HepG2 (cell line): ENCODE measurements at regions not wholly inside any gene's neighbourhood (a gene's known extent, or its start where the extent isn't known, plus 50 kb on each side); places are given as distances from the start of the nearest gene placed in this dataset.
A peak's percentile ranks its signal among the peaks of the same experiment; 100 is the strongest.

Source experiments
- ATAC-seq: fragments of 200-7000 bp; cut with Tn5 transposase; 3 replicates; pipeline ENCODE4 v1.9.1; 2020; ENCODE audit warnings: mild to moderate bottlenecking, moderate library complexity
- BruUV-seq: library from RNA; stranded (reverse); fragments of 400-500 nt; replicated peaks from 2 replicates; lab custom pipeline; 2021; lab: Mats Ljungman, UMichigan
- CTCF ChIA-PET: fragments of 300-600 bp; formaldehyde crosslinking; extraction: SDS; loops from one replicate; lab custom pipeline; 2021; ENCODE audit warnings: low total read pairs, inconsistent platforms, low intra/inter-chr PET ratio; lab: Yijun Ruan, JAX
- POLR2A ChIA-PET: fragments of 350-600 bp; sonication (Branson Sonifier 250); formaldehyde crosslinking; loops from one replicate; lab custom pipeline; 2020; ENCODE audit warnings: antibody characterized with exemption, inconsistent platforms; lab: Yijun Ruan, JAX
- DNase-seq: peaks from one replicate; pipeline ENCODE4 v3.0.0-alpha.2; 2015; ENCODE audit warnings: low spot score
- FAIRE-seq: peaks from 3 replicates; lab custom pipeline; 2011; peaks lifted over from hg19 to GRCh38; lab: Jason Lieb, UNC
- H2AFZ ChIP-seq: one replicate; pipeline ENCODE4 v1.6.1; 2011; ENCODE audit warnings: low read length, inconsistent platforms
- H3K27ac ChIP-seq: fragments of 300-600 bp; 3 replicates; pipeline ENCODE4 v1.8.0; 2011; ENCODE audit warnings: mixed run types, mild to moderate bottlenecking, mixed read lengths, low read length, inconsistent platforms; ENCODE audit not compliant: insufficient read depth; ENCODE audit errors: extremely low read length
- H3K27me3 ChIP-seq, 2 experiments: fragments of 200-600 bp in 1 of 2; 2 replicates in 1 of 2; 3 replicates in 1 of 2; pipeline versions ENCODE4 v1.6.0 to v1.8.0; 2011; ENCODE audit warnings: low read length in 2 of 2, mild to moderate bottlenecking in 2 of 2, moderate library complexity in 2 of 2, inconsistent platforms in 1 of 2; ENCODE audit not compliant: insufficient read depth in 2 of 2, control insufficient read depth in 1 of 2
- H3K36me3 ChIP-seq, 2 experiments: fragments of 200-600 bp in 1 of 2; replicated peaks in 1 of 2; 2 replicates in 1 of 2; 3 replicates in 1 of 2; pipeline versions ENCODE4 v1.5.1 to v1.8.0; 2011; ENCODE audit warnings: low read length in 2 of 2, inconsistent platforms in 1 of 2; ENCODE audit not compliant: insufficient read depth in 2 of 2, control insufficient read depth in 1 of 2
- H3K4me1 ChIP-seq: 2 replicates; pipeline ENCODE4 v1.5.1; 2012; ENCODE audit warnings: low read length, inconsistent platforms; ENCODE audit not compliant: insufficient read depth
- H3K4me2 ChIP-seq: 2 replicates; pipeline ENCODE4 v1.6.0; 2011; ENCODE audit warnings: low read depth, low read length, inconsistent platforms
- H3K4me3 ChIP-seq, 3 experiments: fragments of 200-600 bp in 1 of 3; sonication (generic), shearing (Covaris generic) in 1 of 3; replicated peaks in 1 of 3; 2 replicates each; pipeline ENCODE4 v1.5.1; 2011 to 2016; ENCODE audit warnings: low read length in 3 of 3, inconsistent platforms in 2 of 3, low read depth in 2 of 3, mild to moderate bottlenecking in 2 of 3, control low read depth in 1 of 3, mixed read lengths in 1 of 3; ENCODE audit not compliant: insufficient read depth in 1 of 3
- H3K79me2 ChIP-seq: one replicate; pipeline ENCODE4 v1.6.1; 2011; ENCODE audit warnings: low read length, inconsistent platforms; ENCODE audit not compliant: insufficient read depth
- H3K9ac ChIP-seq: 2 replicates; pipeline ENCODE4 v1.6.0; 2011; ENCODE audit warnings: mild to moderate bottlenecking, low read depth, low read length, inconsistent platforms; ENCODE audit not compliant: insufficient read depth
- H3K9me3 ChIP-seq: 2 replicates; pipeline ENCODE4 v1.5.1; 2012; ENCODE audit warnings: mild to moderate bottlenecking, low read length
- H4K20me1 ChIP-seq: 2 replicates; pipeline ENCODE4 v1.6.0; 2011; ENCODE audit warnings: inconsistent platforms, mild to moderate bottlenecking, low read length, moderate library complexity; ENCODE audit not compliant: insufficient read depth
- CEBPB ChIP-seq: IDR thresholded peaks from 2 replicates; pipeline ENCODE4 v1.6.1; 2011; ENCODE audit warnings: low read depth, low read length, improper control_type of control experiment, borderline replicate concordance
- CSRNP2 ChIP-seq: sonication (generic); formaldehyde crosslinking; conservative IDR thresholded peaks from 2 replicates; pipeline ENCODE4 v1.8.0; 2022; ENCODE audit warnings: low read depth, missing genetic modification reagents
- HNF1A ChIP-seq, 2 experiments: sonication (generic) in 1 of 2; formaldehyde crosslinking in 1 of 2; IDR thresholded peaks; 2 replicates each; pipeline versions ENCODE4 v1.4.0 to v1.6.1; 2016 to 2020; ENCODE audit warnings: borderline replicate concordance in 1 of 2, low read depth in 1 of 2, mild to moderate bottlenecking in 1 of 2, missing genetic modification reagents in 1 of 2
- HNRNPH1 ChIP-seq: fragments of 200-400 bp; formaldehyde crosslinking; optimal IDR thresholded peaks from 2 replicates; pipeline ENCODE3; 2017; ENCODE audit warnings: mild to moderate bottlenecking, low read depth, low read length
- JARID2 ChIP-seq: sonication (generic); formaldehyde crosslinking; IDR thresholded peaks from 2 replicates; pipeline ENCODE4 v1.8.1; 2023; ENCODE audit warnings: missing genetic modification reagents, inconsistent platforms; ENCODE audit not compliant: insufficient replicate concordance
- KLF15 ChIP-seq: sonication (generic); formaldehyde crosslinking; IDR thresholded peaks from 2 replicates; pipeline ENCODE4 v1.8.1; 2023; ENCODE audit warnings: borderline replicate concordance, mild to moderate bottlenecking, inconsistent platforms, missing genetic modification reagents, mixed read lengths
- MTF1 ChIP-seq: sonication (generic); formaldehyde crosslinking; IDR thresholded peaks from 2 replicates; pipeline ENCODE4 v1.5.0; 2020; ENCODE audit warnings: missing genetic modification reagents
- MTF2 ChIP-seq: sonication (generic); formaldehyde crosslinking; IDR thresholded peaks from 2 replicates; pipeline ENCODE4 v1.5.0; 2020; ENCODE audit warnings: missing genetic modification reagents, borderline replicate concordance
- PAF1 ChIP-seq: IDR thresholded peaks from 2 replicates; pipeline ENCODE4 v1.6.1; 2016; ENCODE audit warnings: missing genetic modification reagents, missing compliant biosample characterization
- SIX1 ChIP-seq: sonication (generic); formaldehyde crosslinking; IDR thresholded peaks from 2 replicates; pipeline ENCODE4 v1.4.0; 2020; ENCODE audit warnings: missing genetic modification reagents, borderline replicate concordance
- TCF12 ChIP-seq, 2 experiments: fragments of 450-650 bp in 1 of 2; sonication (generic) in 1 of 2; formaldehyde crosslinking in 1 of 2; IDR thresholded peaks; 2 replicates each; pipeline versions ENCODE4 v1.6.1 to v1.8.0; 2017 to 2022; ENCODE audit warnings: antibody characterized with exemption in 1 of 2, mild to moderate bottlenecking in 1 of 2, missing genetic modification reagents in 1 of 2, moderate library complexity in 1 of 2
- ZNF720 ChIP-seq: sonication (generic); formaldehyde crosslinking; IDR thresholded peaks from 2 replicates; pipeline ENCODE4 v1.4.0; 2020; ENCODE audit warnings: missing genetic modification reagents
- ZNF788 ChIP-seq: sonication (generic); formaldehyde crosslinking; IDR thresholded peaks from 2 replicates; pipeline ENCODE4 v1.5.0; 2020; ENCODE audit warnings: mild to moderate bottlenecking, missing genetic modification reagents, borderline replicate concordance
- WGBS: methylation state at CpG from one replicate; pipeline ENCODE4 v1.1.6; 2017; ENCODE audit warnings: low lambda C conversion rate; 5-methylcytosine and 5-hydroxymethylcytosine counted together
- in situ Hi-C: cut with HindIII; loops from 2 replicates; pipeline ENCODE4 v1.10.0; 2017; ENCODE audit warnings: low pct_unique_long_range_greater_than_20kb; ENCODE audit not compliant: extremely low pct_ligation_motif_present
- intact Hi-C: fragments of 100-400 bp; cut with micrococcal nuclease; formaldehyde crosslinking; loops from one replicate; pipeline ENCODE4 v1.10.0; 2022; ENCODE audit not compliant: unreplicated experiment

- POLR2A ChIA-PET = no interaction called here
- CTCF ChIA-PET = no interaction called here
- ATAC-seq (no peak), DNase-seq (no peak), FAIRE-seq (no peak)
- no peaks in the 10 kb centered on the region for H3K36me3 ChIP-seq
- no peak overlapping the region for H3K27ac ChIP-seq
- intact Hi-C loops (no loop called here), in situ Hi-C loops (no loop called here)
- no peaks in the 10 kb centered on the region for H3K79me2 ChIP-seq
- no peaks in the 10 kb centered on the region for H4K20me1 ChIP-seq
- TF ChIP-seq HNRNPH1 = no peak
- 0 out of 2 replicates have a peak, but pooled peaks have one; percentile 19 for TF ChIP-seq CEBPB
- H3K4me2 ChIP-seq = no peak overlapping the region
- H3K9me3 ChIP-seq = no peaks in the 10 kb centered on the region
- WGBS = 13% methylated on average over 8 of the region's 8 CpGs
- no peak overlapping the region for H2AFZ ChIP-seq
- no peaks in the 10 kb centered on the region for H3K4me1 ChIP-seq
- peaks cover 0 to 39% of the 10 kb centered on the region in 2 experiments; a peak in 4 of 5 replicates for H3K27me3 ChIP-seq
- no peak overlapping the region for H3K9ac ChIP-seq
- H3K4me3 ChIP-seq = no peak overlapping the region
- BruUV-seq = no TSS peak
These were observed 284.7 kb upstream of the HDAC4 start for GRCh38 chr2:239685556-239685955.

- Histone ChIP-seq H3K27ac (no peak overlapping the region), H3K9me3 (no peaks in the 10 kb centered on the region), H3K4me1 (no peaks in the 10 kb centered on the region), H4K20me1 (no peaks in the 10 kb centered on the region), H3K4me3 (no peak overlapping the region), H2AFZ (no peak overlapping the region), H3K27me3 (peaks cover 0 to 39% of the 10 kb centered on the region in 2 experiments; a peak in 4 of 5 replicates), H3K4me2 (no peak overlapping the region), H3K9ac (no peak overlapping the region), H3K79me2 (no peaks in the 10 kb centered on the region), H3K36me3 (no peaks in the 10 kb centered on the region)
- DNase-seq = no peak
- ChIA-PET CTCF (no interaction called here), POLR2A (no interaction called here)
- BruUV-seq = no TSS peak
- FAIRE-seq = no peak
- intact Hi-C loops (no loop called here), in situ Hi-C loops (no loop called here)
- ATAC-seq = no peak
- 39% methylated on average over 4 of the region's 4 CpGs for WGBS
- TF ChIP-seq ZNF788 (CRISPR knock-in tag) = no peak
- TF ChIP-seq KLF15 (CRISPR knock-in tag) = no peak
- no peak for TF ChIP-seq CSRNP2 (CRISPR knock-in tag)
- TF ChIP-seq JARID2 (CRISPR knock-in tag) = no peak
- TF ChIP-seq MTF2 (CRISPR knock-in tag) = no peak
- no peak for TF ChIP-seq SIX1 (CRISPR knock-in tag)
- TF ChIP-seq ZNF720 (CRISPR knock-in tag) = no peak
- TF ChIP-seq HNF1A (IDR thresholded peaks at IDR 0.05; ENCODE audit: low read depth) = no peak
- no peak for TF ChIP-seq HNF1A (CRISPR knock-in tag; IDR thresholded peaks at IDR 0.05; ENCODE audit: borderline replicate concordance)
- no peak for TF ChIP-seq PAF1 (CRISPR knock-in tag)
- TF ChIP-seq MTF1 = no peak
- TF ChIP-seq TCF12 (IDR thresholded peaks at IDR 0.05) = no peak
- no peak for TF ChIP-seq TCF12 (CRISPR knock-in tag; IDR thresholded peaks at IDR 0.05)
These were observed 284.2 kb upstream of the HDAC4 start for GRCh38 chr2:239684996-239685395.
